Right lobe of liver (tissue), 4 donors: ENCODE measurements at regions not wholly inside any gene's neighbourhood (a gene's known extent, or its start where the extent isn't known, plus 50 kb on each side); places are given as distances from the start of the nearest gene placed in this dataset.

Source experiments
- CTCF ChIP-seq, 4 donors: fragments of 200-600 bp in 3 of 4; fragments of 450-650 bp in 1 of 4; IDR thresholded peaks; one replicate each; pipeline versions ENCODE4 v1.5.1 to v1.8.0; 2016 to 2022; ENCODE audit warnings: antibody characterized with exemption in 4 of 4, mild to moderate bottlenecking in 2 of 4
- POLR2A ChIP-seq: fragments of 450-650 bp; IDR thresholded peaks from one replicate; pipeline ENCODE4 v1.6.1; 2017; ENCODE audit warnings: antibody characterized with exemption, mild to moderate bottlenecking
- donor health status: DM: no; HTN: no; CAD: no.
- donor health status: DM: no; HTN: no; CAD: no.
- donor health status: DM: no; HTN: yes; CAD: no.

- TF ChIP-seq CTCF (IDR thresholded peaks at IDR 0.05) = no peak
- no peak for TF ChIP-seq POLR2A
Observed at GRCh38 chr1:102190429-102190828, 193.7 kb upstream of the OLFM3 start.
